SH-SY5Y (cell line): ENCODE measurements at regions not wholly inside any gene's neighbourhood (a gene's known extent, or its start where the extent isn't known, plus 50 kb on each side); places are given as distances from the start of the nearest gene placed in this dataset.

Experiments
- GATA2 ChIP-seq: IDR thresholded peaks from 2 replicates; pipeline ENCODE4 v1.6.1; 2011; ENCODE audit warnings: mild to moderate bottlenecking, low read depth, low read length
- GATA3 ChIP-seq: IDR thresholded peaks from 2 replicates; pipeline ENCODE4 v1.6.1; 2011; ENCODE audit warnings: low read depth, mild to moderate bottlenecking, low read length, moderate library complexity

DNA sequence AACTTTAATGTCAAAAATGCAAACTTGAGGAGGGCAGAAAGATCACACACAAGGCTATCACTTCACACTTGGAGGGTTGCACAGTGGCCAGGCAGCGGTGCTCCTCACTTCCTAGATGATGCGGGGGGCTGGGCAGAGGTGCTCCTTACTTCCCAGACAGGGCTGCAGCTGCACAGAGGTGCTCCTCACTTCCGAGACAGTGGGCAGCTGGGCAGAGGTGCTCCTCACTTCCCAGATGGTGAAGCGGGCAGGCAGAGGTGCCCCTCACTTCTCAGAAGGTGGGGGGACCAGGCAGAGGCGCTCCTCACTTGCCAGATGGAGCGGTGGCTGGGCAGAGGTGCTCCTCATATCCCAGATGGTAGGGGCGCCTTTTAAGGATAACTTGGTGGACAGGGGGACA is 423.2 kb upstream of the RORB start:
- no peak for TF ChIP-seq GATA3
- TF ChIP-seq GATA2, result no peak
